ENCODE measurements at regions not wholly inside any gene's neighbourhood (a gene's known extent, or its start where the extent isn't known, plus 50 kb on each side); places are given as distances from the start of the nearest gene placed in this dataset.
"Not testable (repeated sequence)": the region's sequence is repeated elsewhere in the genome, so short reads cannot be mapped to it uniquely, and the experiment has no call there.

GRCh38 chr2:72024451-72025175 is 123.0 kb downstream of the CYP26B1 start:
- no peak overlapping the region for H3K4me3 ChIP-seq (ENCODE audit: low read length)
- TF ChIP-seq CTCF (conservative IDR thresholded peaks at IDR 0.05; ENCODE audit: low read depth, low read length) = no peak
- DNase-seq (ENCODE audit: low read depth) = no peak

GRCh38 chr2:72023678-72024390 is 123.8 kb downstream of the CYP26B1 start:
- H3K4me3 ChIP-seq (ENCODE audit: low read length) = no peak overlapping the region
- DNase-seq (ENCODE audit: low read depth) = no peak
- no peak for TF ChIP-seq CTCF (conservative IDR thresholded peaks at IDR 0.05; ENCODE audit: low read depth, low read length)

GRCh38 chr2:72021371-72021770 is 126.3 kb downstream of the CYP26B1 start:
- not testable (repeated sequence) for H3K4me3 ChIP-seq (ENCODE audit: low read length); DNase-seq (ENCODE audit: low read depth)

GRCh38 chr2:72015266-72015665 is 132.4 kb downstream of the CYP26B1 start:
- no peak for DNase-seq (ENCODE audit: low read depth)

GRCh38 chr2:72014831-72015230 is 132.8 kb downstream of the CYP26B1 start:
- TF ChIP-seq CTCF (conservative IDR thresholded peaks at IDR 0.05; ENCODE audit: low read depth, low read length) = no peak
- no peak overlapping the region for H3K4me3 ChIP-seq (ENCODE audit: low read length)
- no peak for DNase-seq (ENCODE audit: low read depth)

More at GRCh38 chr2:72015266-72015665, 132.4 kb downstream of the CYP26B1 start:
- no peak for TF ChIP-seq CTCF (conservative IDR thresholded peaks at IDR 0.05; ENCODE audit: low read depth, low read length)
- no peak overlapping the region for H3K4me3 ChIP-seq (ENCODE audit: low read length)

GRCh38 chr2:72013726-72014125 is 133.9 kb downstream of the CYP26B1 start:
- no peak for DNase-seq (ENCODE audit: low read depth)
- TF ChIP-seq CTCF (conservative IDR thresholded peaks at IDR 0.05; ENCODE audit: low read depth, low read length) = no peak
- no peak overlapping the region for H3K4me3 ChIP-seq (ENCODE audit: low read length)

GRCh38 chr2:72012886-72013574 is 134.6 kb downstream of the CYP26B1 start:
- TF ChIP-seq CTCF (conservative IDR thresholded peaks at IDR 0.05; ENCODE audit: low read depth, low read length) = no peak
- DNase-seq (ENCODE audit: low read depth) = no peak
- no peak overlapping the region for H3K4me3 ChIP-seq (ENCODE audit: low read length)

Measured in retinal pigment epithelial cell (primary cell).